ENCODE measurements at regions not wholly inside any gene's neighbourhood (a gene's known extent, or its start where the extent isn't known, plus 50 kb on each side); places are given as distances from the start of the nearest gene placed in this dataset.
"Not testable (repeated sequence)": the region's sequence is repeated elsewhere in the genome, so short reads cannot be mapped to it uniquely, and the experiment has no call there.

DNA sequence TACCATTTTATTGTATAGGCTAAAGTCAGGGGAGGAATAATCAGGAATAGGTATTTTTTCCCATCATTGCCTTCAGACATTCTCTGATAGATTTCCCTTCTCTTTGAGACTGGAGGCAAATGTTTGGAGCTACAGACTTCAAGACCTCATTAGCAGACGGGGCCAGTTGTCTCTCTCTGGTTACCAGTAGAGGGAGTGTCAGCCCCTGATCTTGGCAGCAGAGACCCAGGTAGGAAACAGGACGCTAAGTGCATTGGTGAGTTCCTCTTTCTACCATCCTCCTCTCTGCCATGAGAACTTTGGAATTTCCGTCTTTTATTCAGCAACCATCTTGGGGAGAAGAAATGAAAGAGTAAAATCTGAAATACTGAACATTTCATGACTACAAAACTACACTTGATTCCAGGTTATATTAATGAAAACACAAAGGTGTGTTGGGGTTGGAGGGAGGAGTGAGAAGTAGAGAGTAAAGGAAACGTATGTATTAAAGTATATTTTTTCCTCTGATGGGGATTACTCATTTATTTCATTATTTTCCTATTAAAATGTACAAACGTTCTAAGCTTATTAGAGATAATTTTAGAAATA lies 186.2 kb upstream of the GCFC2 start:
- TF ChIP-seq, protein P1, sequence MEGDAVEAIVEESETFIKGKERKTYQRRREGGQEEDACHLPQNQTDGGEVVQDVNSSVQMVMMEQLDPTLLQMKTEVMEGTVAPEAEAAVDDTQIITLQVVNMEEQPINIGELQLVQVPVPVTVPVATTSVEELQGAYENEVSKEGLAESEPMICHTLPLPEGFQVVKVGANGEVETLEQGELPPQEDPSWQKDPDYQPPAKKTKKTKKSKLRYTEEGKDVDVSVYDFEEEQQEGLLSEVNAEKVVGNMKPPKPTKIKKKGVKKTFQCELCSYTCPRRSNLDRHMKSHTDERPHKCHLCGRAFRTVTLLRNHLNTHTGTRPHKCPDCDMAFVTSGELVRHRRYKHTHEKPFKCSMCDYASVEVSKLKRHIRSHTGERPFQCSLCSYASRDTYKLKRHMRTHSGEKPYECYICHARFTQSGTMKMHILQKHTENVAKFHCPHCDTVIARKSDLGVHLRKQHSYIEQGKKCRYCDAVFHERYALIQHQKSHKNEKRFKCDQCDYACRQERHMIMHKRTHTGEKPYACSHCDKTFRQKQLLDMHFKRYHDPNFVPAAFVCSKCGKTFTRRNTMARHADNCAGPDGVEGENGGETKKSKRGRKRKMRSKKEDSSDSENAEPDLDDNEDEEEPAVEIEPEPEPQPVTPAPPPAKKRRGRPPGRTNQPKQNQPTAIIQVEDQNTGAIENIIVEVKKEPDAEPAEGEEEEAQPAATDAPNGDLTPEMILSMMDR (IDR thresholded peaks at IDR 0.05; ENCODE audit: low read depth, low read length), result no peak
- DNase-seq (ENCODE audit: extremely low read depth, low read depth), result no peak

DNA sequence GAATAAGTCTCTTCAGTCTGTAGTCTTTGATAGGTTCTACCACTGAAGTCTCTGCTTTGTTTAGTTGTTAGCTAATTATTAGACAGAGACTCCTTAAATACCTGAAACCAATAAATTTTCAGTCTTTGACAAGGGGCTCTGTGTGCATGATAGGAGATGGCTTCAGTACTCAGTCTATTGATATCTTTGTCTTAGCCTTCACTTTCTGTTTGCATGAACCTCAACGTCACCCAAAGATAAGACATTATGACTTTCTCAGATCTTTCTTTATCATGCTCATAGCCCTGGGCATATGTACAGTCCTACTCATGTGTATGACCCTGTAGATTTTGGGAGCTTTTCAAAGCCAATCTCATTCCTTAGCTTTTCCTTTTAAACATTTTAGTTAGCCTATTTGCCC lies 183.5 kb upstream of the GCFC2 start:
- DNase-seq (ENCODE audit: extremely low read depth, low read depth), result no peak
- TF ChIP-seq, protein P1 (IDR thresholded peaks at IDR 0.05; ENCODE audit: low read depth, low read length), result no peak

DNA sequence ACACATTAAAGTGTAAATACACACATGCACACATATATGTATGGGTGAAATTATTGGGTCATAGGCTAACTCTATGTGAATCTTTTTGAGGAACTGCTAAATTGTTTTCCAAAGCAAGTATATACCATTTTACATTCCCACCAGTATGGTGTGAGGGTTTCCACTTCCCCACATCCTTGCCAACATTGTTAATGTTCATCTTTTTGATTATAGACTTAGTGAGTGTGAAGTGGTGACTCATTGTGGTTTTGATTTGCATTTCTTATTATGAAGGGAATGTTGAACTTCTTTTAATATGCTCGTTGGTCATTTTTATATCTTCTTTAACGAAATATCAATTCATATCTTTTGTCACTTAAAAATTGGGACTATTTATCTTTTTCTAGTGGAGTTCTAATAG lies 181.8 kb upstream of the GCFC2 start:
- no peak for DNase-seq (ENCODE audit: extremely low read depth, low read depth)
- TF ChIP-seq, protein P1 (IDR thresholded peaks at IDR 0.05; ENCODE audit: low read depth, low read length), result no peak

DNA sequence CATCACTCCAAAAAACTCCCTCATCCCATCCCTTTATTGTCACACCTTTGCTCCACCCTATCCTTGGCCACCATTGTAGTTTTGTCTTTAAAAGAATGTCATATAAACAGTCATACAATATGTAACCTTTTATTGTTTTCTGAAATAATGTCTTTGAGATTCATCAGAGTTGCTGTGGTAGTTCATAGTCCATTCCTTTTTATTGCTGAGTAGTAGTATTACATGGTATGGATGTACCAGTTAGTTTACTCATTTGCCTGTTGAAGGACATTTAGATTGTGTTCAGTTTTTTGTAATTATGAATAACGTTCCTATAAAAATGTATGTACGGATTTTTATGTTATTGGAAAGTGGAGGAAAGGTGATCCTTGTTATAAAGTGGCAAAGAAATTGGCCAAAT lies 171.8 kb upstream of the GCFC2 start:
- no peak for DNase-seq (ENCODE audit: extremely low read depth, low read depth)
- TF ChIP-seq, protein P1 (IDR thresholded peaks at IDR 0.05; ENCODE audit: low read depth, low read length), result no peak

DNA sequence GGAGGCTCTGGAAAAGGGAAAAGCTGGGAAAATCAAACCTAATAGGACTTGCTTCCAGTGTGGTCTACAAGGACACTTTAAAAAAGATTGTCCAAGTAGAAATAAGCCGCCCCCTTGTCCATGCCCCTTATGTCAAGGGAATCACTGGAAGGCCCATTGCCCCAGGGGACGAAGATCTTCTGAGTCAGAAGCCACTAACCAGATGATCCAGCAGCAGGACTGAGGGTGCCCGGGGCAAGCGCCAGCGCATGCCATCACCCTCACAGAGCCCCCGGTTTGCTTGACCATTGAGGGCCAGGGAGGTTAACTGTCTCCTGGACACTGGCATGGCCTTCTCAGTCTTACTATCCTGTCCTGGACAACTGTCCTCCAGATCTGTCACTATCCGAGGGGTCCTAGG lies 164.9 kb upstream of the GCFC2 start:
- DNase-seq (ENCODE audit: extremely low read depth, low read depth), result not testable (repeated sequence)

DNA sequence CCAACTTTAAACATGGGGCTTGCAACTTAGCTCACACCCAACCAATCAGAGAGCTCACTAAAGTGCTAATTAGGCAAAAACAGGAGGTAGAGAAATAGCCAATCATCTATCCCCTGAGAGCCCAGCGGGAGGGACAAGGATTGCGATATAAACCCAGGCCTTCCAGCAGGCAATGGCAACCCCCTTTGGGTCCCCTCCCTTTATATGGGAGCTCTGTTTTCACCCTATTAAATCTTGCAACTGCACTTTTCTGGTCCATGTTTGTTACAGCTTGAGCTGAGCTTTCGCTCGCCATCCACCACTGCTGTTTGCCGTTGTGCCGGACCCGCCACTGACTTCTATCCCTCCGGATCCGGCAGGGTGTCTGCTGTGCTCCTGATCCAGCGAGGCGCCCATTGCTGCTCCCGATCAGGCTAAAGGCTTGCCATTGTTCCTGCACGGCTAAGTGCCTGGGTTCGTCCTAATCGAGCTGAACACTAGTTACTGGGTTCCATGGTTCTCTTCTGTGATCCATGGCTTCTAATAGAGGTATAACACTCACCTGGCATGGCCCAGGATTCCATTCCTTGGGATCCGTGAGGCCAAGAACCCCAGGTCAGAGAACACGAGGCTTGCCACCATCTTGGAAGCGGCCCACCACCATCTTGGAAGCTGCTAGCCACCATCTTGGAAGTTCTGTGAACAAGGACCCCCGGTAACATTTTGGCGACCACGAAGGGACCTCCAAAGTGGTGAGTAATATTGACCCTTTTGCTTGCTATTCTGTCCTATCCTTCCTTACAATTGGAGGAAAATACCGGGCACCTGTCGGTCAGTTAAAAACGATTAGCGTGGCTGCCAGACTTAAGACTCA lies 161.3 kb upstream of the GCFC2 start:
- not testable (repeated sequence) for DNase-seq (ENCODE audit: extremely low read depth, low read depth)

DNA sequence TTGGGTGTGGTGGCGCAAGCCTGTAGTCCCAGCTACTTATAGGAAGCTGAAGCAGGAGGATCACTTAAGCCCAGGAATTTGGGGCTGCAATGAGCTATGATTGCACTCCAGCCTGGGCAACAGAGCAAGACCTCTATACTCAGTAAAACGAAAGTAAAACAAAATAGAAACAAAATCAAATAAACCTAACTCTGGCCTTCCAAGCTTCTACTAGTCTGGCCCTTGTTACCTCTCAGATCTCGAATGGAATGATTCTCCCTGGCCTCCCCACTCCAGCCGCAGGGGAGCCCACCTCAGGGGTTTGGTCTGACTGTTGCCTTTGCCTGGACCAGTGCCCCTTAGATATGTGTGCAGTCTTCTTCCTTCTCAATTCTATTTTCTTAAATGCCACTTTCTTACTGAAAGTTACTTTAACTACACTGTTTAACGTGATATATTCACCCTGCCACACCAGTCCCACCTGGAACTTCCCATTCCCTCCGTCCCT lies 160.0 kb upstream of the GCFC2 start:
- TF ChIP-seq, protein P1 (IDR thresholded peaks at IDR 0.05; ENCODE audit: low read depth, low read length), result no peak
- DNase-seq (ENCODE audit: extremely low read depth, low read depth), result no peak

DNA sequence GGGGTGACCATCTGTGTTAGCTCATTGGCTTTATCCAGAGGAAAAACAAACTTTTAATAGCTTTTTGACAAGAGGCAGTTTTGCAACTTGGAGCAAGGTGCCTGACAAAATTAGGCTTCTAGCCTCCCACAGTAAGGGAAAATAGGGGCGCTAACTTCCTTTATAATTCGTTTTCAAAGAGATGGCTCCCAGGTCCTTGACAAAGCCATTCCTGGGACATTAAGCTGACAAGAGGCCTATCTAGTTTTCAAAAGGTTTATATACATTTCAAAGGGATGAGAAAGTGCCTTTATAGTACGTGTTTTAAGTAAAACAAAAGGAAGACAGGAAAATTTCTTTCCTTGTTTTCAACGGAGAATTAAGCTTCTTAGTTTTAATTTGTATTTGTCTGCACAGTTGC lies 159.4 kb upstream of the GCFC2 start:
- TF ChIP-seq, protein P1 (IDR thresholded peaks at IDR 0.05; ENCODE audit: low read depth, low read length), result no peak
- DNase-seq (ENCODE audit: extremely low read depth, low read depth), result no peak
